ENCODE measurements at regions not wholly inside any gene's neighbourhood (a gene's known extent, or its start where the extent isn't known, plus 50 kb on each side); places are given as distances from the start of the nearest gene placed in this dataset.
"Not testable (repeated sequence)": the region's sequence is repeated elsewhere in the genome, so short reads cannot be mapped to it uniquely, and the experiment has no call there.

DNA sequence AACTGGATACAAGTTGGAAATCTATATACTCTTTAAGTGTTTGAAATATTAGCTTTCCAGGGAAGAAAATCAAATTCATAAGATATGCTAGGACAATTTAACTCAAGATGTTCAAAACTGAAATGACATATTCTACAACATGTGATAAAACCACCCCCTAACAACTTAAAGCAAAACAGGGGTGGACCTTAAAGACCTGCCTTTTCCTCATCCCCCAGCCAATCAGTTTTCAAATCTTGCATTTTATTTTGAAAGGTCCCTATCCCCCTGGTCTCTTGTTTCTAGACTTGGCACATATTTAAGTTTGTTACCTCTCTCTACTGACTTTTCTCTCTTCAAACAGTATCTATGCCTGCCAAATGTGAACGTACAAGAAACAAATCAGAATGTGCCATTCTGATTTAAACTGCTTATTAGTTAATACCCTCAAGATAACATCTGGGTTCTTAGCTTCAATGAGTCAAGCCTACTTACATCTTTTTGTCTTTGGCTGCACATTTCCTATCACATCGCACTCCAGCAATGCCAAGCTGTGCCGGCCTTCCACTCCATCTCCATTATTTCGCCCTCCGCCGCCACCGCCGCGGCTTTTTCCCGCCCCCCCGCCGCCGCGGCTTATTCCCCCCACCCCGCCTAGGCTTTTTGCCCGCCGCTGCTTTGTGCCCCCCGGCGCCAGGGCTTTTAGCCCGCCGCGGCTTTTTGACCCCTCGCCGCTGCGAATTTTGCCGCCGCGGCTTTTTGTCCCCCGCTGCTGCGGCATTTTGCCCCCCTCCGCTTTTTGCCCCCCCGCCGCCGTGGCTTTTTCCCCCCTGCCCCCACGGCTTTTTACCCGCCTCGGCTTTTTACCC, 475.0 kb downstream of the FAM72C start:
- H3K27ac Mint-ChIP-seq: peak overlapping the region; percentile 25

More for the DNA sequence above, 475.0 kb downstream of the FAM72C start:
- DNase-seq; H3K27me3 Mint-ChIP-seq; H3K4me1 Mint-ChIP-seq; H3K36me3 Mint-ChIP-seq; ATAC-seq (replicated peaks); H3K9me3 Mint-ChIP-seq: not testable (repeated sequence)
- H3K4me3 Mint-ChIP-seq: peak overlapping the region; percentile 32 to 39

Measured in stimulated activated naive B cell treated with anti-CD40 and anti-IgM and Interleukin-4, amounts not matched to agents 10 μg/mL and 1 μg/mL and 100 μg/mL, for 72 hours (primary cell).